NB4 (cell line): ENCODE measurements at regions not wholly inside any gene's neighbourhood (a gene's known extent, or its start where the extent isn't known, plus 50 kb on each side); places are given as distances from the start of the nearest gene placed in this dataset.

Experiments
- MYC ChIP-seq: IDR thresholded peaks from 2 replicates; pipeline ENCODE4 v1.6.1; 2011; ENCODE audit warnings: low read depth, low read length
- POLR2A ChIP-seq: IDR thresholded peaks from 2 replicates; pipeline ENCODE4 v1.6.1; 2011; ENCODE audit warnings: mild to moderate bottlenecking; ENCODE audit not compliant: insufficient read length; ENCODE audit errors: extremely low read depth
- TF ChIP-seq, protein P1 (sequence below): IDR thresholded peaks from one replicate; pipeline ENCODE4 v1.5.1; 2012; ENCODE audit warnings: low read depth, low read length

DNA sequence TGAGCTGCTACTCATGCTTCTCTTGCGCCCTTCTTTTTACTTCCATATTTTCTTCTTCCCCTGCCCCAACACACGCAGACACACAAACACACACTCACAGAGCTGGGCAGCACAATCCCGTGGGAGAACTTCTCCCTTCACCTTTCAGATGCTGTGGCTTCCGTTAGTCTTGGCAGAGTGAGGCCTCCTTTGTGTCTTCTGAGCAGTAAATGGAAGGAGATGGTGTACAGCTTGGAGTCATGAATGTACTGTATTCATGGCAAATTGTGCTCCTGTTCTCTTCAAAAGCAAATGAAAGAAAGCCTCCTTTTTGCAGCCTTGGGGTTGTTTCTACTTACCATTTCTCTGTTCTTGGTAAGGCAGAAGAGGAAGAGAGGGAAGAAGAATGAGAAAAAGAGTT is 456.6 kb upstream of the TLE4 start:
- TF ChIP-seq, protein P1, sequence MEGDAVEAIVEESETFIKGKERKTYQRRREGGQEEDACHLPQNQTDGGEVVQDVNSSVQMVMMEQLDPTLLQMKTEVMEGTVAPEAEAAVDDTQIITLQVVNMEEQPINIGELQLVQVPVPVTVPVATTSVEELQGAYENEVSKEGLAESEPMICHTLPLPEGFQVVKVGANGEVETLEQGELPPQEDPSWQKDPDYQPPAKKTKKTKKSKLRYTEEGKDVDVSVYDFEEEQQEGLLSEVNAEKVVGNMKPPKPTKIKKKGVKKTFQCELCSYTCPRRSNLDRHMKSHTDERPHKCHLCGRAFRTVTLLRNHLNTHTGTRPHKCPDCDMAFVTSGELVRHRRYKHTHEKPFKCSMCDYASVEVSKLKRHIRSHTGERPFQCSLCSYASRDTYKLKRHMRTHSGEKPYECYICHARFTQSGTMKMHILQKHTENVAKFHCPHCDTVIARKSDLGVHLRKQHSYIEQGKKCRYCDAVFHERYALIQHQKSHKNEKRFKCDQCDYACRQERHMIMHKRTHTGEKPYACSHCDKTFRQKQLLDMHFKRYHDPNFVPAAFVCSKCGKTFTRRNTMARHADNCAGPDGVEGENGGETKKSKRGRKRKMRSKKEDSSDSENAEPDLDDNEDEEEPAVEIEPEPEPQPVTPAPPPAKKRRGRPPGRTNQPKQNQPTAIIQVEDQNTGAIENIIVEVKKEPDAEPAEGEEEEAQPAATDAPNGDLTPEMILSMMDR: no peak
- TF ChIP-seq MYC (no peak), POLR2A (no peak)
